ENCODE measurements at regions not wholly inside any gene's neighbourhood (a gene's known extent, or its start where the extent isn't known, plus 50 kb on each side); places are given as distances from the start of the nearest gene placed in this dataset.
A peak's percentile ranks its signal among the peaks of the same experiment; 100 is the strongest.

GRCh38 chr2:181273986-181274385 lies 183.2 kb upstream of the ITGA4 start (continued):
- TF ChIP-seq BCLAF1 (IDR thresholded peaks at IDR 0.05) (no peak), ERF (CRISPR knock-in tag; IDR thresholded peaks at IDR 0.05) (no peak), NBN (conservative IDR thresholded peaks at IDR 0.05) (no peak), ZBTB43 (CRISPR knock-in tag; conservative IDR thresholded peaks at IDR 0.05) (no peak)

GRCh38 chr2:181275643-181276070 lies 181.5 kb upstream of the ITGA4 start:
- in situ Hi-C loops (cut with HindIII; ENCODE audit: extremely low pct_ligation_motif_present, low pct_unique_long_range_greater_than_20kb) (no loop called here), intact Hi-C loops (cut with micrococcal nuclease; ENCODE audit: unreplicated experiment) (no loop called here)
- 9% methylated on average over 3 of the region's 3 CpGs for WGBS (ENCODE audit: low lambda C conversion rate)
- no peak overlapping the region for H3K4me3 ChIP-seq (replicated peaks in 1 of 3; ENCODE audit: insufficient read depth in 1 of 3, low read depth in 2 of 3, low read length in 3 of 3)
- H3K9me3 ChIP-seq (ENCODE audit: low read length), result no peaks in the 10 kb centered on the region
- no peaks in the 10 kb centered on the region for H3K36me3 ChIP-seq (replicated peaks in 1 of 2; ENCODE audit: control insufficient read depth in 1 of 2, insufficient read depth in 2 of 2, low read length in 2 of 2)
- H4K20me1 ChIP-seq (ENCODE audit: insufficient read depth, low read length), result no peaks in the 10 kb centered on the region
- no peak overlapping the region for H3K9ac ChIP-seq (ENCODE audit: insufficient read depth, low read depth, low read length)
- H2AFZ ChIP-seq (ENCODE audit: low read length), result no peak overlapping the region
- no peaks in the 10 kb centered on the region for H3K27me3 ChIP-seq (ENCODE audit: control insufficient read depth in 1 of 2, insufficient read depth in 2 of 2, low read length in 2 of 2)
- peak; percentile 77 for ATAC-seq
- CTCF ChIA-PET (ENCODE audit: low intra/inter-chr PET ratio, low total read pairs), result no interaction called here
- no peak overlapping the region for H3K4me2 ChIP-seq (ENCODE audit: low read depth, low read length)
- BruUV-seq (replicated peaks), result no TSS peak
- H3K27ac ChIP-seq (ENCODE audit: extremely low read length, insufficient read depth, low read length), result no peak overlapping the region
- H3K79me2 ChIP-seq (ENCODE audit: insufficient read depth, low read length), result no peaks in the 10 kb centered on the region
- POLR2A ChIA-PET, result no interaction called here
- no peaks in the 10 kb centered on the region for H3K4me1 ChIP-seq (ENCODE audit: insufficient read depth, low read length)
- no peak for FAIRE-seq
- no peak for DNase-seq (ENCODE audit: low spot score)
- TF ChIP-seq PCBP2 (optimal IDR thresholded peaks at IDR 0.05; ENCODE audit: low read depth, low read length, poor library complexity, severe bottlenecking) (peak; percentile 92), THRA (CRISPR knock-in tag; IDR thresholded peaks at IDR 0.05; ENCODE audit: borderline replicate concordance) (peak; percentile 73; the same call in 1 of the 2 replicates), ZNF616 (CRISPR knock-in tag; IDR thresholded peaks at IDR 0.05; ENCODE audit: low read depth) (no peak), TERF1 (CRISPR knock-in tag; IDR thresholded peaks at IDR 0.05) (peak; percentile 98)

Data from HepG2 (cell line).